HCT116 (cell line): ENCODE measurements at regions not wholly inside any gene's neighbourhood (a gene's known extent, or its start where the extent isn't known, plus 50 kb on each side); places are given as distances from the start of the nearest gene placed in this dataset.
"Not testable (repeated sequence)": the region's sequence is repeated elsewhere in the genome, so short reads cannot be mapped to it uniquely, and the experiment has no call there.

Experiments
- ATAC-seq: fragments of 200-7000 bp; cut with Tn5 transposase; 2 replicates; pipeline ENCODE4 v1.9.1; 2020; ENCODE audit warnings: mild to moderate bottlenecking, moderate library complexity
- BruUV-seq: library from RNA; stranded (reverse); fragments of 400-500 nt; replicated peaks from 2 replicates; lab custom pipeline; 2021; lab: Mats Ljungman, UMichigan
- CTCF ChIA-PET: fragments of 300-600 bp; sonication (Branson Sonifier 250); formaldehyde crosslinking; loops from one replicate; lab custom pipeline; 2021; ENCODE audit warnings: antibody characterized with exemption; lab: Charles Lee
- POLR2A ChIA-PET: fragments of 300-600, 350-600 bp; sonication (Branson Sonifier 250); formaldehyde crosslinking; loops from one replicate; lab custom pipeline; 2021; ENCODE audit warnings: antibody characterized with exemption; lab: Charles Lee
- RAD21 ChIA-PET, 2 experiments: fragments of 300-600 bp; sonication (Branson Sonifier 250); formaldehyde crosslinking; loops; one replicate each; lab custom pipeline; 2023; ENCODE audit warnings: low total read pairs in 2 of 2; ENCODE audit not compliant: uncharacterized antibody in 2 of 2, unreplicated experiment in 2 of 2, low non-redundant PET in 1 of 2; lab: Charles Lee
- DNase-seq: peaks from one replicate; pipeline ENCODE4 v3.0.0-alpha.2; 2010; ENCODE audit warnings: low read depth, low spot score
- H2AFZ ChIP-seq: fragments of 200-600 bp; shearing (Covaris generic), sonication (generic); 2 replicates; pipeline ENCODE4 v1.6.1; 2017; ENCODE audit warnings: low read depth, mixed run types, mixed read lengths, antibody characterized with exemption, low read length; ENCODE audit not compliant: poor library complexity, severe bottlenecking
- H3K27ac ChIP-seq: 2 replicates; pipeline ENCODE4 v1.5.1; 2012; ENCODE audit warnings: low read depth, low read length
- H3K27me3 ChIP-seq: fragments of 200-600 bp; sonication (generic); 2 replicates; pipeline ENCODE4 v1.6.1; 2016; ENCODE audit warnings: mixed run types, low read length, mixed read lengths; ENCODE audit not compliant: insufficient read depth
- H3K36me3 ChIP-seq, 2 experiments: fragments of 200-500 bp in 1 of 2; fragments of 200-600 bp in 1 of 2; sonication (Bioruptor generic) in 1 of 2; sonication (generic) in 1 of 2; 2 replicates each; pipeline versions ENCODE4 v1.5.1 to v1.6.1; 2014 to 2016; ENCODE audit warnings: low read length in 2 of 2, inconsistent platforms in 1 of 2, mixed read lengths in 1 of 2, mixed run types in 1 of 2; ENCODE audit not compliant: insufficient read depth in 2 of 2, control insufficient read depth in 1 of 2
- H3K4me1 ChIP-seq, 2 experiments: fragments of 200-600 bp in 1 of 2; sonication (generic) in 1 of 2; 2 replicates each; pipeline versions ENCODE4 v1.5.1 to v1.6.1; 2012 to 2017; ENCODE audit warnings: low read length in 2 of 2, inconsistent platforms in 1 of 2, mild to moderate bottlenecking in 1 of 2, mixed read lengths in 1 of 2, mixed run types in 1 of 2, moderate library complexity in 1 of 2; ENCODE audit not compliant: insufficient read depth in 2 of 2, control insufficient read depth in 1 of 2
- H3K4me2 ChIP-seq: fragments of 200-600 bp; sonication (generic); 2 replicates; pipeline ENCODE4 v1.6.1; 2017; ENCODE audit warnings: mixed run types, low read length, mixed read lengths
- H3K4me3 ChIP-seq, 2 experiments: fragments of 200-600 bp in 1 of 2; sonication (generic) in 1 of 2; replicated peaks in 1 of 2; 2 replicates each; pipeline ENCODE4 v1.5.1; 2011 to 2016; ENCODE audit warnings: low read length in 2 of 2, control low read depth in 1 of 2, low read depth in 1 of 2, mild to moderate bottlenecking in 1 of 2, mixed read lengths in 1 of 2, mixed run types in 1 of 2
- H3K79me2 ChIP-seq: fragments of 200-600 bp; sonication (generic); 2 replicates; pipeline ENCODE4 v1.6.1; 2017; ENCODE audit warnings: mild to moderate bottlenecking, mixed run types, low read length, moderate library complexity, mixed read lengths; ENCODE audit not compliant: insufficient read depth
- H3K9ac ChIP-seq: fragments of 200-600 bp; sonication (generic); 2 replicates; pipeline ENCODE4 v1.6.1; 2016; ENCODE audit warnings: low read length, mixed read lengths
- H3K9me2 ChIP-seq: fragments of 200-600 bp; sonication (generic), shearing (Covaris generic); 2 replicates; pipeline ENCODE4 v1.6.1; 2017; ENCODE audit warnings: mixed run types, mild to moderate bottlenecking, moderate library complexity; ENCODE audit not compliant: insufficient read depth
- H3K9me3 ChIP-seq, 2 experiments: fragments of 200-500 bp in 1 of 2; fragments of 200-600 bp in 1 of 2; sonication (Bioruptor generic) in 1 of 2; sonication (generic) in 1 of 2; 2 replicates each; pipeline ENCODE4 v1.6.1; 2014 to 2017; ENCODE audit warnings: low read length in 2 of 2, mixed read lengths in 2 of 2, inconsistent platforms in 1 of 2, low read depth in 1 of 2, mild to moderate bottlenecking in 1 of 2, mixed run types in 1 of 2, moderate library complexity in 1 of 2; ENCODE audit not compliant: control insufficient read depth in 1 of 2, insufficient read depth in 1 of 2
- H4K20me1 ChIP-seq: fragments of 200-600 bp; sonication (generic), shearing (Covaris generic); 2 replicates; pipeline ENCODE4 v1.6.1; 2017; ENCODE audit warnings: mixed run types, mild to moderate bottlenecking, moderate library complexity; ENCODE audit not compliant: insufficient read depth
- ATF3 ChIP-seq: IDR thresholded peaks from 2 replicates; pipeline ENCODE4 v1.6.1; 2012
- CBX3 ChIP-seq: IDR thresholded peaks from 2 replicates; pipeline ENCODE4 v1.6.1; 2012; ENCODE audit warnings: low read depth
- CEBPB ChIP-seq: IDR thresholded peaks from 2 replicates; pipeline ENCODE4 v1.6.1; 2012; ENCODE audit warnings: low read depth
- EGR1 ChIP-seq: IDR thresholded peaks from 2 replicates; pipeline ENCODE4 v1.6.1; 2012; ENCODE audit warnings: low read depth
- ELF1 ChIP-seq: IDR thresholded peaks from 2 replicates; pipeline ENCODE4 v1.6.1; 2012; ENCODE audit warnings: low read depth, borderline replicate concordance
- POLR2A ChIP-seq: IDR thresholded peaks from 2 replicates; pipeline ENCODE4 v1.7.0; 2011; ENCODE audit warnings: borderline replicate concordance; ENCODE audit not compliant: insufficient read depth, insufficient read length; ENCODE audit errors: extremely low read depth
- POLR2AphosphoS5 ChIP-seq: IDR thresholded peaks from 2 replicates; pipeline ENCODE4 v1.6.1; 2011; ENCODE audit warnings: mild to moderate bottlenecking, low read depth, low read length, moderate library complexity
- SP1 ChIP-seq: IDR thresholded peaks from 2 replicates; pipeline ENCODE4 v1.6.1; 2012; ENCODE audit warnings: low read depth
- SRF ChIP-seq: IDR thresholded peaks from 2 replicates; pipeline ENCODE4 v1.6.1; 2012; ENCODE audit warnings: low read depth
- ZBTB33 ChIP-seq: IDR thresholded peaks from 2 replicates; pipeline ENCODE4 v1.6.1; 2011; ENCODE audit warnings: mild to moderate bottlenecking, low read length, moderate library complexity; ENCODE audit not compliant: insufficient replicate concordance; ENCODE audit errors: extremely low read depth
- intact Hi-C: fragments of 100-400 bp; cut with micrococcal nuclease; formaldehyde crosslinking; loops from 2 replicates; pipeline ENCODE4 v1.10.0; 2022

- ATAC-seq, result no peak
- DNase-seq, result no peak
- CTCF ChIA-PET, result no interaction called here
- no peak overlapping the region for H2AFZ ChIP-seq
- BruUV-seq, result no TSS peak
- H4K20me1 ChIP-seq, result no peaks in the 10 kb centered on the region
- intact Hi-C loops, result loop anchor here (10.0 kb wide), 1 partner anchor 1339 kb away; no protein-coding TSS in a partner anchor
- no peaks in the 10 kb centered on the region for H3K36me3 ChIP-seq
- POLR2A ChIA-PET, result no interaction called here
- no peak overlapping the region for H3K4me3 ChIP-seq
- no peaks in the 10 kb centered on the region for H3K4me1 ChIP-seq
- RAD21 ChIA-PET, result no interaction called here
- no peaks in the 10 kb centered on the region for H3K9me2 ChIP-seq
- H3K4me2 ChIP-seq, result no peak overlapping the region
- no peak for TF ChIP-seq CBX3
- no peak for TF ChIP-seq EGR1
- TF ChIP-seq SP1, result no peak
- TF ChIP-seq ZBTB33, result no peak
- no peak for TF ChIP-seq CEBPB
- TF ChIP-seq ATF3, result no peak
- no peak for TF ChIP-seq POLR2AphosphoS5
- TF ChIP-seq ELF1, result no peak
- TF ChIP-seq SRF, result no peak
- no peak for TF ChIP-seq POLR2A
- H3K9me3 ChIP-seq, result no peaks in the 10 kb centered on the region
- H3K9ac ChIP-seq, result no peak overlapping the region
- H3K27me3 ChIP-seq, result no peaks in the 10 kb centered on the region
- H3K79me2 ChIP-seq, result no peaks in the 10 kb centered on the region
- no peak overlapping the region for H3K27ac ChIP-seq
These were observed 74.2 kb downstream of the HAPSTR1 start for GRCh38 chr16:9165681-9166080.

GRCh38 chr16:9166326-9166993 is 75.0 kb downstream of the HAPSTR1 start:
- H3K9me2 ChIP-seq, H3K79me2 ChIP-seq, H3K27ac ChIP-seq, H3K36me3 ChIP-seq, H2AFZ ChIP-seq, DNase-seq, POLR2A ChIA-PET, H3K4me2 ChIP-seq, ATAC-seq, BruUV-seq, H4K20me1 ChIP-seq, H3K4me1 ChIP-seq, H3K4me3 ChIP-seq, H3K9ac ChIP-seq, H3K27me3 ChIP-seq, CTCF ChIA-PET, H3K9me3 ChIP-seq, RAD21 ChIA-PET: not testable (repeated sequence)
- intact Hi-C loops, result loop anchor here (10.0 kb wide), 1 partner anchor 1338 kb away; no protein-coding TSS in a partner anchor
